HEK293 (cell line): ENCODE measurements at regions not wholly inside any gene's neighbourhood (a gene's known extent, or its start where the extent isn't known, plus 50 kb on each side); places are given as distances from the start of the nearest gene placed in this dataset.

Experiments
- CTCF ChIA-PET: fragments of 350-600 bp; formaldehyde crosslinking; extraction: SDS; loops from one replicate; lab custom pipeline; 2021; ENCODE audit warnings: antibody characterized with exemption; lab: Yijun Ruan, JAX
- POLR2A ChIA-PET: fragments of 300-600 bp; formaldehyde crosslinking; extraction: SDS; loops from one replicate; lab custom pipeline; 2020; ENCODE audit warnings: antibody characterized with exemption, inconsistent platforms; lab: Yijun Ruan, JAX
- H3K27ac ChIP-seq: fragments of 200-500 bp; sonication (Bioruptor generic); 2 replicates; pipeline ENCODE4 v1.5.1; 2014; ENCODE audit warnings: low read depth, low read length, control low read depth, inconsistent platforms; ENCODE audit errors: extremely low read depth
- H3K36me3 ChIP-seq, 2 experiments: fragments of 200-500 bp in 1 of 2; sonication (Bioruptor generic) in 1 of 2; 1 replicate in 1 of 2; 2 replicates in 1 of 2; pipeline ENCODE4 v1.5.1; 2014 to 2017; ENCODE audit warnings: inconsistent platforms in 2 of 2, low read length in 2 of 2; ENCODE audit not compliant: control insufficient read depth in 2 of 2, insufficient read depth in 1 of 2
- H3K4me1 ChIP-seq: fragments of 200-500 bp; sonication (Bioruptor generic); 2 replicates; pipeline ENCODE4 v1.5.1; 2014; ENCODE audit warnings: mild to moderate bottlenecking, low read length, inconsistent platforms; ENCODE audit not compliant: control insufficient read depth, insufficient read depth
- H3K4me3 ChIP-seq: 2 replicates; pipeline ENCODE4 v1.5.1; 2011; ENCODE audit warnings: low read depth, mild to moderate bottlenecking, control low read depth, low read length, moderate library complexity
- H3K9me3 ChIP-seq: fragments of 200-500 bp; sonication (Bioruptor generic); 2 replicates; pipeline ENCODE4 v1.5.1; 2014; ENCODE audit warnings: low read depth, low read length, inconsistent platforms; ENCODE audit not compliant: control insufficient read depth, insufficient read depth
- BCL11A ChIP-seq: fragments of 450-650 bp; formaldehyde crosslinking; IDR thresholded peaks from 2 replicates; pipeline ENCODE4 v1.5.1; 2016; ENCODE audit warnings: low read depth, missing biosample characterization, missing genetic modification characterization
- GLIS2 ChIP-seq: fragments of 450-650 bp; formaldehyde crosslinking; IDR thresholded peaks from 2 replicates; pipeline ENCODE4 v1.5.1; 2016; ENCODE audit warnings: missing biosample characterization, missing genetic modification characterization
- HOXC10 ChIP-seq: sonication (generic); formaldehyde crosslinking; IDR thresholded peaks from 2 replicates; pipeline ENCODE4 v1.8.1; 2023; ENCODE audit warnings: mild to moderate bottlenecking, missing genetic modification reagents
- IKZF3 ChIP-seq: fragments of 450-650 bp; IDR thresholded peaks from 2 replicates; pipeline ENCODE4 v1.5.0; 2018; ENCODE audit warnings: missing biosample characterization, mild to moderate bottlenecking, missing genetic modification characterization, moderate library complexity
- KLF1 ChIP-seq: fragments of 450-650 bp; formaldehyde crosslinking; IDR thresholded peaks from 2 replicates; pipeline ENCODE4 v1.5.1; 2016; ENCODE audit warnings: missing biosample characterization, missing genetic modification characterization
- KLF9 ChIP-seq: fragments of 450-650 bp; formaldehyde crosslinking; IDR thresholded peaks from 2 replicates; pipeline ENCODE4 v1.5.1; 2016; ENCODE audit warnings: missing biosample characterization, missing genetic modification characterization, low read depth
- ZBTB10 ChIP-seq: fragments of 450-650 bp; formaldehyde crosslinking; IDR thresholded peaks from 2 replicates; pipeline ENCODE4 v1.5.1; 2016; ENCODE audit warnings: missing biosample characterization, missing genetic modification characterization
- ZBTB44 ChIP-seq: fragments of 450-650 bp; IDR thresholded peaks from 2 replicates; pipeline ENCODE4 v1.5.1; 2018; ENCODE audit warnings: missing biosample characterization, mild to moderate bottlenecking, missing genetic modification characterization
- ZBTB8A ChIP-seq: fragments of 450-650 bp; formaldehyde crosslinking; IDR thresholded peaks from 2 replicates; pipeline ENCODE4 v1.5.1; 2016; ENCODE audit warnings: missing biosample characterization, missing genetic modification characterization
- ZFP69B ChIP-seq: fragments of 450-650 bp; formaldehyde crosslinking; IDR thresholded peaks from 2 replicates; pipeline ENCODE4 v1.5.1; 2016; ENCODE audit warnings: missing biosample characterization, missing genetic modification characterization
- ZNF114 ChIP-seq: fragments of 450-650 bp; formaldehyde crosslinking; IDR thresholded peaks from 2 replicates; pipeline ENCODE4 v1.5.0; 2017; ENCODE audit warnings: missing biosample characterization, missing genetic modification characterization
- ZNF121 ChIP-seq: fragments of 450-650 bp; formaldehyde crosslinking; IDR thresholded peaks from 2 replicates; pipeline ENCODE4 v1.5.1; 2016; ENCODE audit warnings: missing biosample characterization, missing genetic modification characterization
- ZNF292 ChIP-seq: fragments of 450-650 bp; formaldehyde crosslinking; IDR thresholded peaks from 2 replicates; pipeline ENCODE4 v1.5.1; 2016; ENCODE audit warnings: low read depth, missing biosample characterization, missing genetic modification characterization, borderline replicate concordance
- ZNF350 ChIP-seq: fragments of 450-650 bp; formaldehyde crosslinking; IDR thresholded peaks from 2 replicates; pipeline ENCODE4 v1.5.0; 2017; ENCODE audit warnings: missing biosample characterization, mild to moderate bottlenecking, missing genetic modification characterization
- ZNF354C ChIP-seq: fragments of 450-650 bp; formaldehyde crosslinking; IDR thresholded peaks from 2 replicates; pipeline ENCODE4 v1.5.1; 2016; ENCODE audit warnings: missing biosample characterization, missing genetic modification characterization, low read depth, borderline replicate concordance
- ZNF366 ChIP-seq: fragments of 450-650 bp; formaldehyde crosslinking; conservative IDR thresholded peaks from 2 replicates; pipeline ENCODE4 v1.5.1; 2016; ENCODE audit warnings: missing biosample characterization, missing genetic modification characterization
- ZNF416 ChIP-seq: fragments of 450-650 bp; formaldehyde crosslinking; IDR thresholded peaks from 2 replicates; pipeline ENCODE4 v1.5.1; 2016; ENCODE audit warnings: missing biosample characterization, missing genetic modification characterization
- ZNF426 ChIP-seq: fragments of 450-650 bp; formaldehyde crosslinking; IDR thresholded peaks from 2 replicates; pipeline ENCODE4 v1.5.1; 2017; ENCODE audit warnings: missing biosample characterization, missing genetic modification characterization, mild to moderate bottlenecking, inconsistent platforms, moderate library complexity
- ZNF433 ChIP-seq: fragments of 450-650 bp; formaldehyde crosslinking; IDR thresholded peaks from 2 replicates; pipeline ENCODE4 v1.5.1; 2016; ENCODE audit warnings: missing biosample characterization, missing genetic modification characterization, low read depth
- ZNF548 ChIP-seq: fragments of 450-650 bp; formaldehyde crosslinking; IDR thresholded peaks from 2 replicates; pipeline ENCODE4 v1.5.1; 2016; ENCODE audit warnings: missing biosample characterization, missing genetic modification characterization
- ZNF558 ChIP-seq: fragments of 450-650 bp; formaldehyde crosslinking; IDR thresholded peaks from 2 replicates; pipeline ENCODE4 v1.5.1; 2016; ENCODE audit warnings: missing biosample characterization, missing genetic modification characterization
- ZNF610 ChIP-seq: fragments of 450-650 bp; formaldehyde crosslinking; IDR thresholded peaks from 2 replicates; pipeline ENCODE4 v1.5.1; 2016; ENCODE audit warnings: missing biosample characterization, missing genetic modification characterization, borderline replicate concordance
- ZNF624 ChIP-seq: fragments of 450-650 bp; formaldehyde crosslinking; IDR thresholded peaks from 2 replicates; pipeline ENCODE4 v1.5.1; 2017; ENCODE audit warnings: missing biosample characterization, missing genetic modification characterization
- ZNF777 ChIP-seq: fragments of 450-650 bp; formaldehyde crosslinking; IDR thresholded peaks from 2 replicates; pipeline ENCODE4 v1.5.1; 2017; ENCODE audit warnings: missing biosample characterization, missing genetic modification characterization, borderline replicate concordance
- ZNF791 ChIP-seq: fragments of 450-650 bp; formaldehyde crosslinking; IDR thresholded peaks from 2 replicates; pipeline ENCODE4 v1.5.1; 2016; ENCODE audit warnings: missing biosample characterization, missing genetic modification characterization
- ZNF843 ChIP-seq: fragments of 450-650 bp; formaldehyde crosslinking; IDR thresholded peaks from 2 replicates; pipeline ENCODE4 v1.5.1; 2016; ENCODE audit warnings: missing biosample characterization, missing genetic modification characterization
- ZSCAN16 ChIP-seq: fragments of 450-650 bp; formaldehyde crosslinking; IDR thresholded peaks from 2 replicates; pipeline ENCODE4 v1.5.1; 2016; ENCODE audit warnings: missing biosample characterization, missing genetic modification characterization
- TF ChIP-seq, protein P1 (sequence below): fragments of 450-650 bp; formaldehyde crosslinking; IDR thresholded peaks from 2 replicates; pipeline ENCODE4 v1.5.1; 2017; ENCODE audit warnings: missing biosample characterization, missing genetic modification characterization
- TF ChIP-seq, protein P2 (sequence below): fragments of 450-650 bp; formaldehyde crosslinking; IDR thresholded peaks from 2 replicates; pipeline ENCODE4 v1.5.1; 2017; ENCODE audit warnings: missing biosample characterization, missing genetic modification characterization

- Histone ChIP-seq H3K4me3 (no peak overlapping the region), H3K4me1 (no peaks in the 10 kb centered on the region), H3K9me3 (no peaks in the 10 kb centered on the region), H3K36me3 (no peaks in the 10 kb centered on the region), H3K27ac (no peak overlapping the region)
- CTCF ChIA-PET: interaction anchor here (0.5 to 1.1 kb wide), 2 partner anchors 16 to 1634 kb away, joined by 3 to 4 read pairs; no protein-coding TSS in a partner anchor
- TF ChIP-seq IKZF3 (tag by site-specific recombination) (no peak), ZNF292 (tag by site-specific recombination) (no peak), GLIS2 (no peak), ZNF791 (tag by site-specific recombination) (no peak), ZNF843 (tag by site-specific recombination) (no peak), ZBTB10 (no peak), ZNF558 (no peak), ZNF350 (tag by site-specific recombination) (no peak), HOXC10 (no peak), KLF1 (tag by site-specific recombination) (no peak), ZNF366 (tag by site-specific recombination) (no peak), ZSCAN16 (tag by site-specific recombination) (no peak), ZBTB44 (tag by site-specific recombination) (no peak), KLF9 (tag by site-specific recombination) (no peak), ZNF610 (tag by site-specific recombination) (no peak), ZNF426 (tag by site-specific recombination) (no peak)
- POLR2A ChIA-PET: no interaction called here
Measured at GRCh38 chr2:128371648-128372345, 53.1 kb upstream of the HS6ST1 start.

DNA sequence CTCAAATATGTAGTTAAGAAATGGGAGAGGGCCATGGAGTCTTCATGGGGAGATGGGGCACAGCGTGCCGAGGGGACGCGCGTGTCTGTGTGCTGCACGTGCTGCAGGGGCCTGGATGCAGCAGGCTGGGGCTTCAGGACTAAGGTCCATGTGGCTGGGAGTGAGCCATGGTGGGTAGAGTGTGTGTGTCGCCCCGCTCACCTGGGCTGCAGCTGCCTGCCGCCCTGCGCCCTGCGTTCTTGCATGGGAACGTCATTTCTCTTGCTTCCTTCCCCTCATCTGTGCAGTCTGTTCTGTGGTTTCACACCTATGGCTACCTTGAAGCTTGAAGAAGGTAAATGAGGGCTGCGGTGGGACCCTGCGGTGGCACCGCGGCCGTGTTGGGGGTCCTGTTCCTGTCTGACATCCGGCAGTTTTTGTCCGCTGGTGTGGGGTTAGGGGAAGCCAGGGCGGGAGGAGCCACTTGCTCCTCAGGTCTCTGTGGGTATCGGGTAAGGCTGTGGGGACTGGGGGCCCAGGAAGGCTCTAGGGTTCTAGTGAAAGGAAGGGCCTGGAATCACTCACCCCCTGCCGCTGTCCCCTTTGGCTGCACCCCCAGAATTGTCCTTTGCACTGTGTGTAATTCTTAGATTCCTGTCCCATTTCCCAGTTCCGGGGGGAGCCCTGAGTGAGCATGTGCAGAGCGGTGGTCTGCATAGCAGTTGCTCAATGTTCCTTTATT is 54.1 kb upstream of the HS6ST1 start:
- H3K9me3 ChIP-seq: no peaks in the 10 kb centered on the region
- no peaks in the 10 kb centered on the region for H3K4me1 ChIP-seq
- no peak overlapping the region for H3K27ac ChIP-seq
- no peaks in the 10 kb centered on the region for H3K36me3 ChIP-seq
- no peak overlapping the region for H3K4me3 ChIP-seq
- ChIA-PET POLR2A (no interaction called here), CTCF (no interaction called here)
- TF ChIP-seq, protein P1, sequence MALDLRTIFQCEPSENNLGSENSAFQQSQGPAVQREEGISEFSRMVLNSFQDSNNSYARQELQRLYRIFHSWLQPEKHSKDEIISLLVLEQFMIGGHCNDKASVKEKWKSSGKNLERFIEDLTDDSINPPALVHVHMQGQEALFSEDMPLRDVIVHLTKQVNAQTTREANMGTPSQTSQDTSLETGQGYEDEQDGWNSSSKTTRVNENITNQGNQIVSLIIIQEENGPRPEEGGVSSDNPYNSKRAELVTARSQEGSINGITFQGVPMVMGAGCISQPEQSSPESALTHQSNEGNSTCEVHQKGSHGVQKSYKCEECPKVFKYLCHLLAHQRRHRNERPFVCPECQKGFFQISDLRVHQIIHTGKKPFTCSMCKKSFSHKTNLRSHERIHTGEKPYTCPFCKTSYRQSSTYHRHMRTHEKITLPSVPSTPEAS (tag by site-specific recombination): no peak
- no peak for TF ChIP-seq BCL11A (tag by site-specific recombination)
- TF ChIP-seq ZNF548 (tag by site-specific recombination): no peak
- no peak for TF ChIP-seq ZNF114 (tag by site-specific recombination)
- no peak for TF ChIP-seq ZNF433
- TF ChIP-seq ZBTB8A (tag by site-specific recombination): no peak
- TF ChIP-seq, protein P2, sequence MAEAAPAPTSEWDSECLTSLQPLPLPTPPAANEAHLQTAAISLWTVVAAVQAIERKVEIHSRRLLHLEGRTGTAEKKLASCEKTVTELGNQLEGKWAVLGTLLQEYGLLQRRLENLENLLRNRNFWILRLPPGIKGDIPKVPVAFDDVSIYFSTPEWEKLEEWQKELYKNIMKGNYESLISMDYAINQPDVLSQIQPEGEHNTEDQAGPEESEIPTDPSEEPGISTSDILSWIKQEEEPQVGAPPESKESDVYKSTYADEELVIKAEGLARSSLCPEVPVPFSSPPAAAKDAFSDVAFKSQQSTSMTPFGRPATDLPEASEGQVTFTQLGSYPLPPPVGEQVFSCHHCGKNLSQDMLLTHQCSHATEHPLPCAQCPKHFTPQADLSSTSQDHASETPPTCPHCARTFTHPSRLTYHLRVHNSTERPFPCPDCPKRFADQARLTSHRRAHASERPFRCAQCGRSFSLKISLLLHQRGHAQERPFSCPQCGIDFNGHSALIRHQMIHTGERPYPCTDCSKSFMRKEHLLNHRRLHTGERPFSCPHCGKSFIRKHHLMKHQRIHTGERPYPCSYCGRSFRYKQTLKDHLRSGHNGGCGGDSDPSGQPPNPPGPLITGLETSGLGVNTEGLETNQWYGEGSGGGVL (tag by site-specific recombination): no peak
- no peak for TF ChIP-seq ZNF354C (tag by site-specific recombination)
- no peak for TF ChIP-seq ZNF624 (tag by site-specific recombination)
- TF ChIP-seq ZNF121 (tag by site-specific recombination): no peak
- TF ChIP-seq ZFP69B (tag by site-specific recombination): no peak
- TF ChIP-seq ZNF416 (tag by site-specific recombination): no peak
- TF ChIP-seq ZNF777 (tag by site-specific recombination): no peak
